Neural cell (in vitro differentiated cells): ENCODE measurements at regions not wholly inside any gene's neighbourhood (a gene's known extent, or its start where the extent isn't known, plus 50 kb on each side); places are given as distances from the start of the nearest gene placed in this dataset.

ENCODE experiments used
- H2AFZ ChIP-seq: fragments of 200-600, 300-800 bp; sonication (generic), shearing (Covaris generic); 2 replicates; pipeline ENCODE4 v1.6.0; 2014; ENCODE audit warnings: low read depth, mild to moderate bottlenecking, antibody characterized with exemption, low read length, moderate library complexity
- H3F3A ChIP-seq: fragments of 200-600 bp; shearing (Covaris generic); 2 replicates; pipeline ENCODE4 v1.6.1; 2016; ENCODE audit warnings: mild to moderate bottlenecking, moderate library complexity, mixed read lengths, antibody characterized with exemption, low read length; ENCODE audit not compliant: insufficient read depth, poor library complexity, severe bottlenecking
- H3K27ac ChIP-seq: fragments of 200-600, 300-800 bp; sonication (generic), shearing (Covaris generic); 2 replicates; pipeline ENCODE4 v1.5.1; 2014; ENCODE audit warnings: mild to moderate bottlenecking, low read length, moderate library complexity
- H3K27me3 ChIP-seq: fragments of 300-800, 200-600 bp; sonication (generic), shearing (Covaris generic); 2 replicates; pipeline ENCODE4 v1.6.0; 2014; ENCODE audit warnings: mild to moderate bottlenecking, low read depth, low read length, moderate library complexity; ENCODE audit not compliant: insufficient read depth
- H3K36me3 ChIP-seq: fragments of 300-800, 200-600 bp; sonication (generic), shearing (Covaris generic); 2 replicates; pipeline ENCODE4 v1.5.1; 2014; ENCODE audit warnings: mild to moderate bottlenecking, antibody characterized with exemption, low read length, moderate library complexity; ENCODE audit not compliant: insufficient read depth
- H3K4me2 ChIP-seq: fragments of 300-800, 200-600 bp; sonication (generic), shearing (Covaris generic); 2 replicates; pipeline ENCODE4 v1.6.0; 2014; ENCODE audit warnings: mild to moderate bottlenecking, low read length
- H3K4me3 ChIP-seq: fragments of 300-800, 200-600 bp; sonication (generic), shearing (Covaris generic); 2 replicates; pipeline ENCODE4 v1.5.1; 2014; ENCODE audit warnings: mild to moderate bottlenecking, low read length, moderate library complexity
- H3K79me2 ChIP-seq: fragments of 200-600 bp; shearing (Covaris generic); replicated peaks from 2 replicates; pipeline ENCODE4 v1.6.0; 2014; ENCODE audit warnings: mild to moderate bottlenecking, low read length, moderate library complexity; ENCODE audit not compliant: insufficient read depth
- H3K9ac ChIP-seq: fragments of 300-800, 200-600 bp; sonication (generic), shearing (Covaris generic); 2 replicates; pipeline ENCODE4 v1.6.1; 2016; ENCODE audit warnings: mild to moderate bottlenecking, low read length, mixed read lengths
- H3K9me2 ChIP-seq: fragments of 200-600 bp; shearing (Covaris generic); 2 replicates; pipeline ENCODE4 v1.6.1; 2016; ENCODE audit warnings: mild to moderate bottlenecking, low read length, mixed read lengths; ENCODE audit not compliant: insufficient read depth
- H3K9me3 ChIP-seq: fragments of 200-600, 300-800 bp; sonication (generic), shearing (Covaris generic); 2 replicates; pipeline ENCODE4 v1.6.1; 2016; ENCODE audit warnings: mild to moderate bottlenecking, mixed run types, low read length, moderate library complexity, mixed read lengths
- H4K20me1 ChIP-seq: fragments of 200-600 bp; shearing (Covaris generic); 2 replicates; pipeline ENCODE4 v1.6.1; 2016; ENCODE audit warnings: mild to moderate bottlenecking, mixed run types; ENCODE audit not compliant: insufficient read depth
- EP300 ChIP-seq: fragments of 450-650 bp; conservative IDR thresholded peaks from 2 replicates; pipeline ENCODE4 v1.6.1; 2014; ENCODE audit warnings: antibody characterized with exemption, mild to moderate bottlenecking, moderate library complexity; ENCODE audit not compliant: poor library complexity, severe bottlenecking
- EZH2 ChIP-seq: fragments of 200-600, 300-800 bp; shearing (Covaris generic), sonication (generic); IDR thresholded peaks from 2 replicates; pipeline ENCODE4 v1.6.1; 2014; ENCODE audit warnings: antibody characterized with exemption, low read length, borderline replicate concordance, mild to moderate bottlenecking; ENCODE audit not compliant: insufficient read depth, poor library complexity, severe bottlenecking
- MXI1 ChIP-seq: fragments of 450-650 bp; conservative IDR thresholded peaks from 2 replicates; pipeline ENCODE4 v1.6.1; 2014; ENCODE audit warnings: antibody characterized with exemption, mild to moderate bottlenecking; ENCODE audit not compliant: poor library complexity, severe bottlenecking
- POLR2AphosphoS5 ChIP-seq: IDR thresholded peaks from 2 replicates; pipeline ENCODE4 v1.6.1; 2012
- RAD21 ChIP-seq: fragments of 450-650 bp; conservative IDR thresholded peaks from 2 replicates; pipeline ENCODE4 v1.6.1; 2014; ENCODE audit warnings: antibody characterized with exemption, mild to moderate bottlenecking, moderate library complexity
- SMC3 ChIP-seq: fragments of 450-650 bp; conservative IDR thresholded peaks from 2 replicates; pipeline ENCODE4 v1.6.1; 2014; ENCODE audit warnings: antibody characterized with exemption, mild to moderate bottlenecking, moderate library complexity; ENCODE audit not compliant: poor library complexity
- TAF1 ChIP-seq: IDR thresholded peaks from 2 replicates; pipeline ENCODE4 v1.6.1; 2012; ENCODE audit warnings: low read depth
- TF ChIP-seq, protein P1 (sequence below): IDR thresholded peaks from 2 replicates; pipeline ENCODE4 v1.6.1; 2012; ENCODE audit warnings: borderline replicate concordance
- TF ChIP-seq, protein P2 (sequence below): fragments of 450-650 bp; IDR thresholded peaks from 2 replicates; pipeline ENCODE4 v1.5.1; 2014; ENCODE audit warnings: antibody characterized with exemption, mild to moderate bottlenecking, moderate library complexity; ENCODE audit not compliant: poor library complexity, severe bottlenecking

DNA sequence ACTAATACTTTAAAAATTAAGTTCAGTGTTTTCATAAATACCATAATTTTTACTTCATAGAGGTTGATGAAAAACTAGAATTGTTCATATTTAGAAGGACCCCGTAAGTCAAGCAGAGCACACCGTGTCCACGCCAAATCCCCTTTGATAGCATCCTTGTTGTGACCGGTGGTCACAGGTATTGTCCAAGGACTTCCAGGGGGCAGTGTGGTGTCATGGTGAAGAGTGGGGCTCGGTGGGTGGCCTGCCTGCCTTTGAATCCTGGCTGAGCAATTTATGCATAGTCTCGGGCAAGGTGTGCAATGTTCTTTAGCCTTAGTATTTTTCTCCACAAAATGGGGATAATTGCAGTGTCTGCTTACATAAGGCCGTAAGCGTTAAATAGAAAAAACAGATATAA is 169.9 kb downstream of the KTN1 start:
- no peaks in the 10 kb centered on the region for H3F3A ChIP-seq
- H3K79me2 ChIP-seq: no peaks in the 10 kb centered on the region
- no peak overlapping the region for H3K27ac ChIP-seq
- no peaks in the 10 kb centered on the region for H4K20me1 ChIP-seq
- H2AFZ ChIP-seq: no peak overlapping the region
- H3K36me3 ChIP-seq: no peaks in the 10 kb centered on the region
- H3K27me3 ChIP-seq: no peaks in the 10 kb centered on the region
- no peak overlapping the region for H3K4me3 ChIP-seq
- H3K9me3 ChIP-seq: no peaks in the 10 kb centered on the region
- H3K4me2 ChIP-seq: no peak overlapping the region
- TF ChIP-seq SMC3: no peak
- no peak for TF ChIP-seq POLR2AphosphoS5
- TF ChIP-seq, protein P1, sequence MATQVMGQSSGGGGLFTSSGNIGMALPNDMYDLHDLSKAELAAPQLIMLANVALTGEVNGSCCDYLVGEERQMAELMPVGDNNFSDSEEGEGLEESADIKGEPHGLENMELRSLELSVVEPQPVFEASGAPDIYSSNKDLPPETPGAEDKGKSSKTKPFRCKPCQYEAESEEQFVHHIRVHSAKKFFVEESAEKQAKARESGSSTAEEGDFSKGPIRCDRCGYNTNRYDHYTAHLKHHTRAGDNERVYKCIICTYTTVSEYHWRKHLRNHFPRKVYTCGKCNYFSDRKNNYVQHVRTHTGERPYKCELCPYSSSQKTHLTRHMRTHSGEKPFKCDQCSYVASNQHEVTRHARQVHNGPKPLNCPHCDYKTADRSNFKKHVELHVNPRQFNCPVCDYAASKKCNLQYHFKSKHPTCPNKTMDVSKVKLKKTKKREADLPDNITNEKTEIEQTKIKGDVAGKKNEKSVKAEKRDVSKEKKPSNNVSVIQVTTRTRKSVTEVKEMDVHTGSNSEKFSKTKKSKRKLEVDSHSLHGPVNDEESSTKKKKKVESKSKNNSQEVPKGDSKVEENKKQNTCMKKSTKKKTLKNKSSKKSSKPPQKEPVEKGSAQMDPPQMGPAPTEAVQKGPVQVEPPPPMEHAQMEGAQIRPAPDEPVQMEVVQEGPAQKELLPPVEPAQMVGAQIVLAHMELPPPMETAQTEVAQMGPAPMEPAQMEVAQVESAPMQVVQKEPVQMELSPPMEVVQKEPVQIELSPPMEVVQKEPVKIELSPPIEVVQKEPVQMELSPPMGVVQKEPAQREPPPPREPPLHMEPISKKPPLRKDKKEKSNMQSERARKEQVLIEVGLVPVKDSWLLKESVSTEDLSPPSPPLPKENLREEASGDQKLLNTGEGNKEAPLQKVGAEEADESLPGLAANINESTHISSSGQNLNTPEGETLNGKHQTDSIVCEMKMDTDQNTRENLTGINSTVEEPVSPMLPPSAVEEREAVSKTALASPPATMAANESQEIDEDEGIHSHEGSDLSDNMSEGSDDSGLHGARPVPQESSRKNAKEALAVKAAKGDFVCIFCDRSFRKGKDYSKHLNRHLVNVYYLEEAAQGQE: no peak
- TF ChIP-seq EP300: no peak
- TF ChIP-seq, protein P2, sequence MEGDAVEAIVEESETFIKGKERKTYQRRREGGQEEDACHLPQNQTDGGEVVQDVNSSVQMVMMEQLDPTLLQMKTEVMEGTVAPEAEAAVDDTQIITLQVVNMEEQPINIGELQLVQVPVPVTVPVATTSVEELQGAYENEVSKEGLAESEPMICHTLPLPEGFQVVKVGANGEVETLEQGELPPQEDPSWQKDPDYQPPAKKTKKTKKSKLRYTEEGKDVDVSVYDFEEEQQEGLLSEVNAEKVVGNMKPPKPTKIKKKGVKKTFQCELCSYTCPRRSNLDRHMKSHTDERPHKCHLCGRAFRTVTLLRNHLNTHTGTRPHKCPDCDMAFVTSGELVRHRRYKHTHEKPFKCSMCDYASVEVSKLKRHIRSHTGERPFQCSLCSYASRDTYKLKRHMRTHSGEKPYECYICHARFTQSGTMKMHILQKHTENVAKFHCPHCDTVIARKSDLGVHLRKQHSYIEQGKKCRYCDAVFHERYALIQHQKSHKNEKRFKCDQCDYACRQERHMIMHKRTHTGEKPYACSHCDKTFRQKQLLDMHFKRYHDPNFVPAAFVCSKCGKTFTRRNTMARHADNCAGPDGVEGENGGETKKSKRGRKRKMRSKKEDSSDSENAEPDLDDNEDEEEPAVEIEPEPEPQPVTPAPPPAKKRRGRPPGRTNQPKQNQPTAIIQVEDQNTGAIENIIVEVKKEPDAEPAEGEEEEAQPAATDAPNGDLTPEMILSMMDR: no peak
- TF ChIP-seq RAD21: no peak
- no peak for TF ChIP-seq MXI1
- no peak for TF ChIP-seq EZH2
- no peak for TF ChIP-seq TAF1
- no peaks in the 10 kb centered on the region for H3K9me2 ChIP-seq
- H3K9ac ChIP-seq: no peak overlapping the region

DNA sequence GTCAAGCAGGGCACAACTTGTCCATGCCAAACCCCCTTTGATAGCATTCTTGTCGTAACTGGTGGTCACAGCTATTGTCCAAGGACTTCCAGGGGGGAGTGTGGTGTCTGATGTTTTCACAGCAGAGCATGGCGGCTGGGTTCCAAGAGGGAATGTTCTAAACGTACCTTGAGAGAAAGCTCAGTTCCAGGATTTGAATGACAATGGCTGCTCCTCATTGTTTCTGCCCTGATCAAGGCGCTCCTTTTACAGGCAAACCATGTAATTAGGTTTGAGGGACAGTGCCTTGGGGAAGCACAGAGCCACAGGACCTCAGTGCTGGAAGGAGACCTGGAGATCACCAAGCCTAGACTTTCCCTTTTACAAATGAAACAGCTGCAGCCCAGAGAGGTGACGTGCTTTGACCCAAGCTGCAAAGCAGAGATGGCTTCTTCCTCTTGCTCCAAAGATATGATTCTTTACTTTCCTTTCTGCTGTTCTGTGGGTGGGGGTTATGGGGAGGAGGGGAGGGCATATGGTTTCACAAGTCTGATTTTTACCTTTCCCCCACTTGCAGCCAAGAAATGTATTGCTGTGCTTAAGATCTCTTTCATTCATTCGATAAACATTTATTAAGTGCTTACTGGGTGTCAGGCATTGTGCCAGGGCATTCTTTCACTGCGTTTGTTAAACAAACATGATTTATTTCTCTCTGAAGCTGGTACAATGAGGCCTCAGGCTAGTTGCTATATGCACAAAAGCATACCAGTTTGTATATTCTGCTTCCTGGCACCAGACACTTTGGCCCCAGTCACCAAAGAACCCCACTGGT is 172.8 kb downstream of the KTN1 start:
- TF ChIP-seq RAD21 (no peak), EZH2 (no peak), SMC3 (no peak), MXI1 (no peak), TAF1 (no peak), EP300 (no peak), POLR2AphosphoS5 (no peak)
- TF ChIP-seq, protein P1: no peak
- TF ChIP-seq, protein P2: no peak
- no peaks in the 10 kb centered on the region for H3K9me2 ChIP-seq
- no peaks in the 10 kb centered on the region for H3K79me2 ChIP-seq
- H3K27ac ChIP-seq: no peak overlapping the region
- no peak overlapping the region for H3K9ac ChIP-seq
- no peak overlapping the region for H3K4me2 ChIP-seq
- no peak overlapping the region for H3K4me3 ChIP-seq
- H3K27me3 ChIP-seq: no peaks in the 10 kb centered on the region
- H3F3A ChIP-seq: no peaks in the 10 kb centered on the region
- H2AFZ ChIP-seq: no peak overlapping the region
- H3K36me3 ChIP-seq: no peaks in the 10 kb centered on the region
- no peaks in the 10 kb centered on the region for H4K20me1 ChIP-seq
- no peaks in the 10 kb centered on the region for H3K9me3 ChIP-seq
